ENCODE measurements at regions not wholly inside any gene's neighbourhood (a gene's known extent, or its start where the extent isn't known, plus 50 kb on each side); places are given as distances from the start of the nearest gene placed in this dataset.

GRCh38 chr2:82730811-82731210 lies 1728.3 kb downstream of the SUCLG1 start:
- DNase-seq (ENCODE audit: low read depth, low spot score), result no peak

GRCh38 chr2:82728090-82728489 lies 1731.0 kb downstream of the SUCLG1 start:
- in situ Hi-C loops (cut with HindIII; ENCODE audit: low pct_unique_long_range_greater_than_20kb, low sequenced_read_pairs), result no loop called here
- Histone ChIP-seq H3K27ac (ENCODE audit: low read length) (no peak overlapping the region), H3K27me3 (ENCODE audit: control insufficient read depth, insufficient read depth, low read length) (no peaks in the 10 kb centered on the region), H3K4me1 (ENCODE audit: control insufficient read depth, insufficient read depth, low read length) (no peaks in the 10 kb centered on the region), H3K9me3 (ENCODE audit: control insufficient read depth, insufficient read depth, low read depth, low read length) (no peaks in the 10 kb centered on the region), H3K36me3 (ENCODE audit: control insufficient read depth, insufficient read depth, low read length) (no peaks in the 10 kb centered on the region; the same call in 1 of the 2 replicates), H3K4me3 (ENCODE audit: low read depth in 2 of 2, low read length in 2 of 2) (no peak overlapping the region)
- no peak for DNase-seq (ENCODE audit: low read depth, low spot score)
- TF ChIP-seq POLR2AphosphoS5 (IDR thresholded peaks at IDR 0.05; ENCODE audit: low read depth, low read length) (no peak), TCF7L2 (IDR thresholded peaks at IDR 0.05; ENCODE audit: low read depth, low read length) (no peak), SIN3A (IDR thresholded peaks at IDR 0.05; ENCODE audit: borderline replicate concordance, insufficient read depth, low read depth, low read length) (no peak)
- BruUV-seq (replicated peaks), result no TSS peak
- intact Hi-C loops (cut with micrococcal nuclease; ENCODE audit: unreplicated experiment), result no loop called here
- ATAC-seq, result no peak
- ChIA-PET CTCF (no interaction called here), POLR2A (no interaction called here)

More at GRCh38 chr2:82730811-82731210, 1728.3 kb downstream of the SUCLG1 start:
- in situ Hi-C loops (cut with HindIII; ENCODE audit: low pct_unique_long_range_greater_than_20kb, low sequenced_read_pairs), result no loop called here
- no peaks in the 10 kb centered on the region for H3K9me3 ChIP-seq (ENCODE audit: control insufficient read depth, insufficient read depth, low read depth, low read length)
- CTCF ChIA-PET, result no interaction called here
- H3K4me1 ChIP-seq (ENCODE audit: control insufficient read depth, insufficient read depth, low read length), result no peaks in the 10 kb centered on the region
- no peak for ATAC-seq
- H3K4me3 ChIP-seq (ENCODE audit: low read depth in 2 of 2, low read length in 2 of 2), result no peak overlapping the region
- intact Hi-C loops (cut with micrococcal nuclease; ENCODE audit: unreplicated experiment), result no loop called here
- POLR2A ChIA-PET, result no interaction called here
- H3K27me3 ChIP-seq (ENCODE audit: control insufficient read depth, insufficient read depth, low read length), result no peaks in the 10 kb centered on the region
- TF ChIP-seq TCF7L2 (IDR thresholded peaks at IDR 0.05; ENCODE audit: low read depth, low read length) (no peak), SIN3A (IDR thresholded peaks at IDR 0.05; ENCODE audit: borderline replicate concordance, insufficient read depth, low read depth, low read length) (no peak), CTCF (IDR thresholded peaks at IDR 0.05) (no peak), REST (IDR thresholded peaks at IDR 0.05; ENCODE audit: insufficient read depth in 1 of 2, low read depth in 2 of 2, low read length in 1 of 2) (no peak), POLR2AphosphoS5 (IDR thresholded peaks at IDR 0.05; ENCODE audit: low read depth, low read length) (no peak)
- BruUV-seq (replicated peaks), result no TSS peak
- H3K36me3 ChIP-seq (ENCODE audit: control insufficient read depth, insufficient read depth, low read length), result no peaks in the 10 kb centered on the region; the same call in 1 of the 2 replicates
- no peak overlapping the region for H3K27ac ChIP-seq (ENCODE audit: low read length)

- no peaks in the 10 kb centered on the region; the same call in 1 of the 2 replicates for H3K9me3 ChIP-seq (ENCODE audit: control insufficient read depth, insufficient read depth, low read depth, low read length)
- CTCF ChIA-PET, result no interaction called here
- POLR2A ChIA-PET, result no interaction called here
- H3K4me1 ChIP-seq (ENCODE audit: control insufficient read depth, insufficient read depth, low read length), result no peaks in the 10 kb centered on the region
- intact Hi-C loops (cut with micrococcal nuclease; ENCODE audit: unreplicated experiment) (no loop called here), in situ Hi-C loops (cut with HindIII; ENCODE audit: low pct_unique_long_range_greater_than_20kb, low sequenced_read_pairs) (no loop called here)
- no peak for ATAC-seq
- H3K4me3 ChIP-seq (ENCODE audit: low read depth in 2 of 2, low read length in 2 of 2), result no peak overlapping the region
- no peak overlapping the region for H3K27ac ChIP-seq (ENCODE audit: low read length)
- H3K36me3 ChIP-seq (ENCODE audit: control insufficient read depth, insufficient read depth, low read length), result no peaks in the 10 kb centered on the region
- no peak for DNase-seq (ENCODE audit: low read depth, low spot score)
- BruUV-seq (replicated peaks), result no TSS peak
- TF ChIP-seq POLR2AphosphoS5 (IDR thresholded peaks at IDR 0.05; ENCODE audit: low read depth, low read length) (no peak), SIN3A (IDR thresholded peaks at IDR 0.05; ENCODE audit: borderline replicate concordance, insufficient read depth, low read depth, low read length) (no peak), CTCF (IDR thresholded peaks at IDR 0.05) (no peak), TCF7L2 (IDR thresholded peaks at IDR 0.05; ENCODE audit: low read depth, low read length) (no peak), REST (IDR thresholded peaks at IDR 0.05; ENCODE audit: insufficient read depth in 1 of 2, low read depth in 2 of 2, low read length in 1 of 2) (no peak)
- no peaks in the 10 kb centered on the region for H3K27me3 ChIP-seq (ENCODE audit: control insufficient read depth, insufficient read depth, low read length)
Observed at GRCh38 chr2:82708681-82709080, 1750.4 kb downstream of the SUCLG1 start.

All from Panc1 (cell line).